GM12873 (cell line): ENCODE measurements at regions not wholly inside any gene's neighbourhood (a gene's known extent, or its start where the extent isn't known, plus 50 kb on each side); places are given as distances from the start of the nearest gene placed in this dataset.

Experiments used
- CTCF ChIP-seq: IDR thresholded peaks from 2 replicates; pipeline ENCODE4 v1.5.1; 2012; ENCODE audit warnings: low read depth, mild to moderate bottlenecking, moderate library complexity, low read length, control low read depth; ENCODE audit not compliant: insufficient read depth; ENCODE audit errors: missing control alignments

- no peak for TF ChIP-seq CTCF
These were observed 112.1 kb downstream of the DLL1 start for GRCh38 chr6:170178561-170179477.

GRCh38 chr6:170177772-170178560 lies 112.9 kb downstream of the DLL1 start:
- no peak for TF ChIP-seq CTCF

- no peak for TF ChIP-seq CTCF
These were observed 113.7 kb downstream of the DLL1 start for GRCh38 chr6:170176898-170177771.

- no peak for TF ChIP-seq CTCF
These were observed 114.6 kb downstream of the DLL1 start for GRCh38 chr6:170176136-170176897.

GRCh38 chr6:170175644-170176135 lies 115.2 kb downstream of the DLL1 start:
- no peak for TF ChIP-seq CTCF

- no peak for TF ChIP-seq CTCF
These were observed 115.9 kb downstream of the DLL1 start for GRCh38 chr6:170174771-170175643.
